ENCODE measurements at regions not wholly inside any gene's neighbourhood (a gene's known extent, or its start where the extent isn't known, plus 50 kb on each side); places are given as distances from the start of the nearest gene placed in this dataset.

DNA sequence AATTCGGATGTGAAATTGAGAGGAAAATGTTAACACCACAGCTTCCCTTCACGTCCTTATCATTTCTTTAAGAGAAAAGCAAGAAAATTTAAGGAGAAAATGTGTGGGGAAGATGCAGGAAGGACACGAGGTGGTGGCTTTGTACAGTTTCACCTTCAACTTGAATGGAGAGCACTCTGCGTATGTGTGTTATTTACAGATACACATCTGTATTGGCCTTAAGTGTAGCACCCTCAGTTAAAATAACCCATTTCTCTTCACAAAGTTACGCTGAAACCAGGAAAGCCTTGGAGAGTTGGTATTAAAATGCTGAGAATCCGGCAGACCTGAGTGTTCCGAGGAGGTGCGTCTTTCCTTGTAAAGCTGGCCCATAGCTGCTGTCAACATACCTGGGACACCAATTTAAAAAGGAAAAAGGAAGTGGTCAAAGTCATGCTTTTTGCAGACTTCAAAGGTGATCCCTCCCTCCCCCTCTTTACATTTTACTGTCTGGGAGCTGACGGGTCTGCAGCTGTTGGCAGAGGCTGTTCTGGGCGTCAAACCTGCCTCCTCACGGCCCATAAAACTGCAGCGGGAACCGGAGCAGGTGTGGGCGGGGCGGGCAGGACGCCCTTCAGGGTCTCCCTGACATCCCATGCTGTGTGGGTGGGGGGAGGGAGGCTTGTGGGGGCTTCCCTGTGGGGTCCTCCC is 61.3 kb upstream of the TBXT start:
- no peaks in the 10 kb centered on the region for H3K9me3 ChIP-seq (ENCODE audit: low read length)
- H3K4me1 ChIP-seq (ENCODE audit: insufficient read depth, low read length, poor library complexity, severe bottlenecking), result peaks cover 45% of the 10 kb centered on the region
- H3K27ac ChIP-seq (ENCODE audit: low read depth, low read length, poor library complexity, severe bottlenecking), result peak overlapping the region; percentile 68
- no peaks in the 10 kb centered on the region for H3K79me2 ChIP-seq (ENCODE audit: insufficient read depth, low read depth, low read length)
- ChIA-PET CTCF (ENCODE audit: unreplicated experiment) (interaction anchor here (0.7 kb wide), 2 partner anchors 53 to 60 kb away, joined by 3 read pairs; no protein-coding TSS in a partner anchor), POLR2A (interaction anchor here (0.6 to 1.6 kb wide), 7 partner anchors 9 to 89 kb away, joined by 3 to 7 read pairs (median 4); no protein-coding TSS in a partner anchor)
- H2AFZ ChIP-seq (ENCODE audit: low read length), result peak overlapping the region; percentile 91
- no peaks in the 10 kb centered on the region for H4K20me1 ChIP-seq (ENCODE audit: insufficient read depth, low read length)
- DNase-seq (ENCODE audit: low spot score), result peak; percentile 81
- H3K9me2 ChIP-seq (ENCODE audit: insufficient read depth, low read length), result no peaks in the 10 kb centered on the region
- no peaks in the 10 kb centered on the region for H3K36me3 ChIP-seq (ENCODE audit: insufficient read depth, low read length)
- no TSS peak for BruUV-seq (replicated peaks)
- intact Hi-C loops (cut with micrococcal nuclease; ENCODE audit: unreplicated experiment), result loop anchor here (2.0 to 5.0 kb wide), 3 partner anchors 26 to 60 kb away; no protein-coding TSS in a partner anchor
- peak overlapping the region; percentile 74 for H3K4me2 ChIP-seq (ENCODE audit: low read length)
- peak overlapping the region; percentile 45 for H3K4me3 ChIP-seq (ENCODE audit: low read depth, low read length, poor library complexity, severe bottlenecking)
- TF ChIP-seq, protein P1, sequence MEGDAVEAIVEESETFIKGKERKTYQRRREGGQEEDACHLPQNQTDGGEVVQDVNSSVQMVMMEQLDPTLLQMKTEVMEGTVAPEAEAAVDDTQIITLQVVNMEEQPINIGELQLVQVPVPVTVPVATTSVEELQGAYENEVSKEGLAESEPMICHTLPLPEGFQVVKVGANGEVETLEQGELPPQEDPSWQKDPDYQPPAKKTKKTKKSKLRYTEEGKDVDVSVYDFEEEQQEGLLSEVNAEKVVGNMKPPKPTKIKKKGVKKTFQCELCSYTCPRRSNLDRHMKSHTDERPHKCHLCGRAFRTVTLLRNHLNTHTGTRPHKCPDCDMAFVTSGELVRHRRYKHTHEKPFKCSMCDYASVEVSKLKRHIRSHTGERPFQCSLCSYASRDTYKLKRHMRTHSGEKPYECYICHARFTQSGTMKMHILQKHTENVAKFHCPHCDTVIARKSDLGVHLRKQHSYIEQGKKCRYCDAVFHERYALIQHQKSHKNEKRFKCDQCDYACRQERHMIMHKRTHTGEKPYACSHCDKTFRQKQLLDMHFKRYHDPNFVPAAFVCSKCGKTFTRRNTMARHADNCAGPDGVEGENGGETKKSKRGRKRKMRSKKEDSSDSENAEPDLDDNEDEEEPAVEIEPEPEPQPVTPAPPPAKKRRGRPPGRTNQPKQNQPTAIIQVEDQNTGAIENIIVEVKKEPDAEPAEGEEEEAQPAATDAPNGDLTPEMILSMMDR (conservative IDR thresholded peaks at IDR 0.05; ENCODE audit: low read length), result no peak
- TF ChIP-seq EZH2phosphoT487 (IDR thresholded peaks at IDR 0.05; ENCODE audit: borderline replicate concordance, low read depth, low read length), result no peak

DNA sequence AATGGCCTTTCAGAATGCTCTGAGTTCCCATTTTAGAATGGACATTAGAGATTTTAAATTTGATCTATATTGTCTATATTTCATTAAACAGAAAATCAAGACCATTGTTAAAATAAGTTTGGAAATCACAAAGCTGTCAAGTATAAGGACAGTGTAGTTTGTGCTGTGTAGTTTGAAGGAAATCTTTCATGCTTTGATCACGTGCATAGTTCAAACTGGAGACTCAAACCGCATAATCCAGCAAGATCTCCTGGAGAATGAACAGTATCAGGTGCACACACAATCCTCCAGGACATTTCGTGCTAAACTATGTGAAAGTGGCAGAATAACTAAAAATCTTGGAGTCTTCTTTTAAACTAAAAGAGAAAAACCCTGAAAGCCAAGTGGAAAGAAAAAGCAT is 60.8 kb upstream of the TBXT start:
- BruUV-seq (replicated peaks), result no TSS peak
- no peaks in the 10 kb centered on the region for H3K36me3 ChIP-seq (ENCODE audit: insufficient read depth, low read length)
- no peak for DNase-seq (ENCODE audit: low spot score)
- no peaks in the 10 kb centered on the region for H3K79me2 ChIP-seq (ENCODE audit: insufficient read depth, low read depth, low read length)
- intact Hi-C loops (cut with micrococcal nuclease; ENCODE audit: unreplicated experiment), result loop anchor here (2.0 to 5.0 kb wide), 3 partner anchors 26 to 60 kb away; no protein-coding TSS in a partner anchor
- ChIA-PET CTCF (ENCODE audit: unreplicated experiment) (no interaction called here), POLR2A (interaction anchor here (1.0 to 1.6 kb wide), 4 partner anchors 18 to 57 kb away, joined by 4 to 7 read pairs (median 4); no protein-coding TSS in a partner anchor)
- H3K9me2 ChIP-seq (ENCODE audit: insufficient read depth, low read length), result no peaks in the 10 kb centered on the region
- peak overlapping the region; percentile 74 for H3K4me2 ChIP-seq (ENCODE audit: low read length)
- H3K27ac ChIP-seq (ENCODE audit: low read depth, low read length, poor library complexity, severe bottlenecking), result peak overlapping the region; percentile 68
- H4K20me1 ChIP-seq (ENCODE audit: insufficient read depth, low read length), result no peaks in the 10 kb centered on the region
- H3K9me3 ChIP-seq (ENCODE audit: low read length), result no peaks in the 10 kb centered on the region
- peak overlapping the region; percentile 45 for H3K4me3 ChIP-seq (ENCODE audit: low read depth, low read length, poor library complexity, severe bottlenecking)
- no peak for TF ChIP-seq EZH2phosphoT487 (IDR thresholded peaks at IDR 0.05; ENCODE audit: borderline replicate concordance, low read depth, low read length)
- TF ChIP-seq, protein P1 (conservative IDR thresholded peaks at IDR 0.05; ENCODE audit: low read length), result no peak
- H2AFZ ChIP-seq (ENCODE audit: low read length), result peak overlapping the region; percentile 91; the same call in 1 of the 2 replicates
- peaks cover 40% of the 10 kb centered on the region for H3K4me1 ChIP-seq (ENCODE audit: insufficient read depth, low read length, poor library complexity, severe bottlenecking)

DNA sequence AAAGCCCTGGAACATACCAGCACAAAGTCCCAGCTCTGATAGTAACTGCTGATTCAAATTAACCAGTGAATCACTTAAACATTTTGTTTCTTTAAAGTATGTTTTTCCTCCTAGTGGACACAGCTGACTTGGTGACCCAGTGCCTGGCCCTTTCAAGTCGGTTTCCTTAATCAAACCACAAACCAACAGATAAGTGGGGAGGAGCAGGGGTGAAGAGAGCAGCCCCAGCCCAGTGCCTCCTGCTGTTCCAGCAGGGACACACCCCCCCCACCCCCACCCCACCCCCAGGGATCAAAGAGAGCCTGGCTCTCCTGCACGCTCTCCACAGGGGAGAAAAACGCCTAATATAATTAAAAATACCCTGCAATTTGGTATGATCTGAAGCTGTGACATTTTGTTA is 55.4 kb upstream of the TBXT start:
- no peaks in the 10 kb centered on the region for H3K9me2 ChIP-seq (ENCODE audit: insufficient read depth, low read length)
- no peak for DNase-seq (ENCODE audit: low spot score)
- no TSS peak for BruUV-seq (replicated peaks)
- CTCF ChIA-PET (ENCODE audit: unreplicated experiment), result no interaction called here
- H3K4me1 ChIP-seq (ENCODE audit: insufficient read depth, low read length, poor library complexity, severe bottlenecking), result peaks cover 32% of the 10 kb centered on the region
- H3K27ac ChIP-seq (ENCODE audit: low read depth, low read length, poor library complexity, severe bottlenecking), result no peak overlapping the region
- intact Hi-C loops (cut with micrococcal nuclease; ENCODE audit: unreplicated experiment), result no loop called here
- no peaks in the 10 kb centered on the region for H3K36me3 ChIP-seq (ENCODE audit: insufficient read depth, low read length)
- H3K9me3 ChIP-seq (ENCODE audit: low read length), result peaks cover 18% of the 10 kb centered on the region
- H4K20me1 ChIP-seq (ENCODE audit: insufficient read depth, low read length), result no peaks in the 10 kb centered on the region
- H3K79me2 ChIP-seq (ENCODE audit: insufficient read depth, low read depth, low read length), result no peaks in the 10 kb centered on the region
- no peak for TF ChIP-seq EZH2phosphoT487 (IDR thresholded peaks at IDR 0.05; ENCODE audit: borderline replicate concordance, low read depth, low read length)
- TF ChIP-seq, protein P1 (conservative IDR thresholded peaks at IDR 0.05; ENCODE audit: low read length), result no peak
- no peak overlapping the region for H3K4me3 ChIP-seq (ENCODE audit: low read depth, low read length, poor library complexity, severe bottlenecking)
- no peak overlapping the region for H3K4me2 ChIP-seq (ENCODE audit: low read length)
- no peak overlapping the region for H2AFZ ChIP-seq (ENCODE audit: low read length)
- POLR2A ChIA-PET, result interaction anchor here (0.8 kb wide), 1 partner anchor 27 kb away, joined by 3 read pairs; no protein-coding TSS in a partner anchor

Data from OCI-LY7 (cell line).